ENCODE measurements at regions not wholly inside any gene's neighbourhood (a gene's known extent, or its start where the extent isn't known, plus 50 kb on each side); places are given as distances from the start of the nearest gene placed in this dataset.
"Not testable (repeated sequence)": the region's sequence is repeated elsewhere in the genome, so short reads cannot be mapped to it uniquely, and the experiment has no call there.

GRCh38 chr16:5302372-5303114 lies 204.9 kb upstream of the EEF2KMT start:
- in situ Hi-C loops (cut with MboI): no loop called here
- no peak for TF ChIP-seq EZH2phosphoT487 (IDR thresholded peaks at IDR 0.05; ENCODE audit: insufficient read depth, low read depth)
- no peak for TF ChIP-seq EZH2 (IDR thresholded peaks at IDR 0.05; ENCODE audit: insufficient read depth, poor library complexity, severe bottlenecking)
- H4K20me1 ChIP-seq (ENCODE audit: insufficient read depth): no peaks in the 10 kb centered on the region
- H3K27me3 ChIP-seq (replicated peaks; ENCODE audit: insufficient read depth): no peaks in the 10 kb centered on the region
- H3K9ac ChIP-seq: no peak overlapping the region
- H3K27ac ChIP-seq: no peak overlapping the region
- no peaks in the 10 kb centered on the region for H3F3A ChIP-seq (ENCODE audit: insufficient read depth)
- no peaks in the 10 kb centered on the region for H3K9me2 ChIP-seq (ENCODE audit: insufficient read depth)
- DNase-seq: no peak
- H3K4me1 ChIP-seq (ENCODE audit: insufficient read depth): no peaks in the 10 kb centered on the region
- no peaks in the 10 kb centered on the region for H3K9me3 ChIP-seq (ENCODE audit: low read depth)
- 17 to 19% methylated on average over 3 of the region's 3 CpGs for WGBS, 2 experiments (ENCODE audit: low coverage in 1 of 2, low lambda C conversion rate in 2 of 2, missing lambda C conversion rate in 2 of 2)
- H3K36me3 ChIP-seq (ENCODE audit: low read depth): no peaks in the 10 kb centered on the region
- no peak overlapping the region for H3K4me2 ChIP-seq (ENCODE audit: unreplicated experiment)
- no peak overlapping the region for H3K4me3 ChIP-seq
- H3K79me2 ChIP-seq (ENCODE audit: insufficient read depth): no peaks in the 10 kb centered on the region
- H2AFZ ChIP-seq: no peak overlapping the region

- H3K9me3 ChIP-seq (ENCODE audit: low read depth): no peaks in the 10 kb centered on the region
- in situ Hi-C loops (cut with MboI): no loop called here
- H3K79me2 ChIP-seq (ENCODE audit: insufficient read depth): no peaks in the 10 kb centered on the region
- H3K9me2 ChIP-seq (ENCODE audit: insufficient read depth): no peaks in the 10 kb centered on the region
- H2AFZ ChIP-seq: no peak overlapping the region
- no peak for DNase-seq
- H3K27ac ChIP-seq: no peak overlapping the region
- H3F3A ChIP-seq (ENCODE audit: insufficient read depth): no peaks in the 10 kb centered on the region
- no peak overlapping the region for H3K9ac ChIP-seq
- 36% methylated on average over 3 of the region's 3 CpGs; no CpG with 5 or more reads in 1 of the 2 experiments for WGBS, 2 experiments (ENCODE audit: low coverage in 1 of 2, low lambda C conversion rate in 2 of 2, missing lambda C conversion rate in 2 of 2)
- no peaks in the 10 kb centered on the region for H4K20me1 ChIP-seq (ENCODE audit: insufficient read depth)
- H3K4me1 ChIP-seq (ENCODE audit: insufficient read depth): no peaks in the 10 kb centered on the region
- H3K36me3 ChIP-seq (ENCODE audit: low read depth): no peaks in the 10 kb centered on the region
- H3K4me2 ChIP-seq (ENCODE audit: unreplicated experiment): no peak overlapping the region
- no peak overlapping the region for H3K4me3 ChIP-seq
- no peaks in the 10 kb centered on the region for H3K27me3 ChIP-seq (replicated peaks; ENCODE audit: insufficient read depth)
- no peak for TF ChIP-seq EZH2 (IDR thresholded peaks at IDR 0.05; ENCODE audit: insufficient read depth, poor library complexity, severe bottlenecking)
- no peak for TF ChIP-seq EZH2phosphoT487 (IDR thresholded peaks at IDR 0.05; ENCODE audit: insufficient read depth, low read depth)
Measured at GRCh38 chr16:5298202-5298601, 200.6 kb upstream of the EEF2KMT start.

- H3K27me3 ChIP-seq (replicated peaks; ENCODE audit: insufficient read depth): no peaks in the 10 kb centered on the region
- 7 to 8% methylated on average over 3 of the region's 3 CpGs for WGBS, 2 experiments (ENCODE audit: low coverage in 1 of 2, low lambda C conversion rate in 2 of 2, missing lambda C conversion rate in 2 of 2)
- H3K9ac ChIP-seq: no peak overlapping the region
- no peaks in the 10 kb centered on the region for H3K4me1 ChIP-seq (ENCODE audit: insufficient read depth)
- no peaks in the 10 kb centered on the region for H3K9me3 ChIP-seq (ENCODE audit: low read depth)
- H3K4me2 ChIP-seq (ENCODE audit: unreplicated experiment): no peak overlapping the region
- in situ Hi-C loops (cut with MboI): no loop called here
- no peak overlapping the region for H2AFZ ChIP-seq
- H3K79me2 ChIP-seq (ENCODE audit: insufficient read depth): no peaks in the 10 kb centered on the region
- no peaks in the 10 kb centered on the region for H3F3A ChIP-seq (ENCODE audit: insufficient read depth)
- no peak overlapping the region for H3K27ac ChIP-seq
- H3K36me3 ChIP-seq (ENCODE audit: low read depth): no peaks in the 10 kb centered on the region
- H3K4me3 ChIP-seq: no peak overlapping the region
- TF ChIP-seq EZH2 (IDR thresholded peaks at IDR 0.05; ENCODE audit: insufficient read depth, poor library complexity, severe bottlenecking) (no peak), EZH2phosphoT487 (IDR thresholded peaks at IDR 0.05; ENCODE audit: insufficient read depth, low read depth) (no peak)
- H3K9me2 ChIP-seq (ENCODE audit: insufficient read depth): no peaks in the 10 kb centered on the region
- no peaks in the 10 kb centered on the region for H4K20me1 ChIP-seq (ENCODE audit: insufficient read depth)
- no peak for DNase-seq
Measured at GRCh38 chr16:5296176-5296575, 198.6 kb upstream of the EEF2KMT start.

- whole genome bisulfite sequencing, 2 experiments (ENCODE audit: low coverage in 1 of 2, low lambda C conversion rate in 2 of 2, missing lambda C conversion rate in 2 of 2): 6% methylated on average over 8 of the region's 8 CpGs
- H3K27me3 ChIP-seq (replicated peaks; ENCODE audit: insufficient read depth); H3K9me3 ChIP-seq (ENCODE audit: low read depth); H3K79me2 ChIP-seq (ENCODE audit: insufficient read depth); H3K4me2 ChIP-seq (ENCODE audit: unreplicated experiment); H2AFZ ChIP-seq; H4K20me1 ChIP-seq (ENCODE audit: insufficient read depth); in situ Hi-C loops (cut with MboI); H3K27ac ChIP-seq; H3K4me1 ChIP-seq (ENCODE audit: insufficient read depth); DNase-seq; H3K9ac ChIP-seq; H3K9me2 ChIP-seq (ENCODE audit: insufficient read depth); H3K4me3 ChIP-seq; H3K36me3 ChIP-seq (ENCODE audit: low read depth); H3F3A ChIP-seq (ENCODE audit: insufficient read depth): not testable (repeated sequence)
Measured at GRCh38 chr16:5295304-5295703, 197.7 kb upstream of the EEF2KMT start.

GRCh38 chr16:5282152-5282551 lies 184.6 kb upstream of the EEF2KMT start:
- H2AFZ ChIP-seq; H3K4me1 ChIP-seq (ENCODE audit: insufficient read depth); H3K9ac ChIP-seq; H3K79me2 ChIP-seq (ENCODE audit: insufficient read depth); H3K4me2 ChIP-seq (ENCODE audit: unreplicated experiment); H3F3A ChIP-seq (ENCODE audit: insufficient read depth); H3K4me3 ChIP-seq; H3K27me3 ChIP-seq (replicated peaks; ENCODE audit: insufficient read depth); H3K9me2 ChIP-seq (ENCODE audit: insufficient read depth); in situ Hi-C loops (cut with MboI); H3K9me3 ChIP-seq (ENCODE audit: low read depth); H3K27ac ChIP-seq; H3K36me3 ChIP-seq (ENCODE audit: low read depth); H4K20me1 ChIP-seq (ENCODE audit: insufficient read depth); DNase-seq: not testable (repeated sequence)
- WGBS, 2 experiments (ENCODE audit: low coverage in 1 of 2, low lambda C conversion rate in 2 of 2, missing lambda C conversion rate in 2 of 2): 61 to 67% methylated on average over 2 of the region's 2 CpGs

All from GM23248 (cell line).